Cardiac septum (tissue), 1 donor: ENCODE measurements at regions not wholly inside any gene's neighbourhood (a gene's known extent, or its start where the extent isn't known, plus 50 kb on each side); places are given as distances from the start of the nearest gene placed in this dataset.

ENCODE experiments used
- DNase-seq: peaks from one replicate; pipeline ENCODE4 v3.0.0-alpha.2; 2020; ENCODE audit warnings: low spot score
- intact Hi-C: fragments of 100-400 bp; cut with DNase I; formaldehyde crosslinking; loops from one replicate; pipeline ENCODE4 v1.14.0; 2022
- donor health status: DM: no; HTN: no; CAD: no.

GRCh38 chr3:170714562-170715535 lies 129.0 kb upstream of the SLC7A14 start:
- no peak for DNase-seq
- intact Hi-C loops, result no loop called here

- intact Hi-C loops, result no loop called here
These were observed 128.2 kb upstream of the SLC7A14 start for GRCh38 chr3:170714122-170714521.

DNA sequence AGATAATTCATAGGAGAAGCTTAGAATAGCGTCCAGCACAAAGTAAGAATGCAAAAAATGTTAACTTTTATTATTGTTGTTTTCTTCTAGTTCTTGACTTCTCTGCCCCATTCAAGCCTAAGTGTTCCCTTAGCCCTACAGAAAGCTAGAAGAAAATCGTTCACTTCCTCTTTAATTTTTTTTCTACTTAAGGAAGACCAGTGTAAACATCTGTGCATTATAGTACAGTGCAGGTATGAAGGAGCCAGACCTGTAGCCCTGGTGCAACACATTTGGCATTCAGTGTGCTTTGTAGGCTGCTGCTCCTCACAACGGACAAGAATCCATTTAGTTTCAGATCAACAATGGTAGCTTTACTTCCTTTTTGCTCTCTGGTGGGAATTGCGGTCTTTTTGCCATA lies 127.8 kb upstream of the SLC7A14 start:
- intact Hi-C loops, result no loop called here
- DNase-seq, result no peak

More at GRCh38 chr3:170714122-170714521, 128.2 kb upstream of the SLC7A14 start:
- no peak for DNase-seq

DNA sequence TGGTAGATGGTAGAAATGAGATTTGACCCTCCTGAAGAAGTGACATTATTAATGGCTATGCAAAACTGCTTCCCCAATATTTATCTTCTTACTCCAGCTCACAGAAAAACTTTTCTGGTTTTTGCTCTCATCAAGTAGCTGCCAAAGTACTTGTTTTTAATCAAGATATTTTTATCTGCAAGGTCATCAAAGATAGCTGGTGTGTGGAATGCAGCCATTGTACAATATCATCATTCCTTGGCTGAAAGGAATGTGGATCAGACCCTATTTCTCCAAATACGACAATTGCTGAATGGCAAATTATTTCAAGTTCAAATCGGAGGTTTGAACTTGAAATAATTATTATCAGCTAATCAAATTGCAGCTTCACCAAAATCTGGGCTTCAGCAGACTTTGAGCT lies 126.9 kb upstream of the SLC7A14 start:
- no peak for DNase-seq
- intact Hi-C loops, result no loop called here

GRCh38 chr3:170712336-170712735 lies 126.5 kb upstream of the SLC7A14 start:
- no peak for DNase-seq
- intact Hi-C loops, result no loop called here

DNA sequence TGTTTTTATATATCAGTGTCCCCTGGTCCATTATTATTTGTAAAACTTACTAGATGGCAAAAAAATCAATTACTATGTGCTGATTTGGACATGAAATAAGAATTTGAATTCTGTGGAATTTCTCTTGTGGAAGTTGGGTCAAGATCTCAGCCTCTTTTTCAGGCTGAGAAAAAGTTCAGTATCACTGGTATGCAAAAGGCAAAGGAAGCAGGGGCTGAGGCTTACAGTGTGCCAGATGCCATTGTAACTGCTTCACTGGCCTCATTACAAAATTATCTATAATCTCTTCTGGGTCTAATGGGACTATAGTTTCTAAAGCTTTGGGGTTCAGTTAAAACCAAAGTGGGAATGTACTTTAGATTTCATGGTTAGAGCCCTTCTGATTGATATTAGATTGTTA lies 125.9 kb upstream of the SLC7A14 start:
- intact Hi-C loops, result no loop called here

GRCh38 chr3:170709046-170709445 lies 123.2 kb upstream of the SLC7A14 start:
- intact Hi-C loops, result no loop called here
- no peak for DNase-seq

More for the DNA sequence above, 125.9 kb upstream of the SLC7A14 start:
- no peak for DNase-seq

DNA sequence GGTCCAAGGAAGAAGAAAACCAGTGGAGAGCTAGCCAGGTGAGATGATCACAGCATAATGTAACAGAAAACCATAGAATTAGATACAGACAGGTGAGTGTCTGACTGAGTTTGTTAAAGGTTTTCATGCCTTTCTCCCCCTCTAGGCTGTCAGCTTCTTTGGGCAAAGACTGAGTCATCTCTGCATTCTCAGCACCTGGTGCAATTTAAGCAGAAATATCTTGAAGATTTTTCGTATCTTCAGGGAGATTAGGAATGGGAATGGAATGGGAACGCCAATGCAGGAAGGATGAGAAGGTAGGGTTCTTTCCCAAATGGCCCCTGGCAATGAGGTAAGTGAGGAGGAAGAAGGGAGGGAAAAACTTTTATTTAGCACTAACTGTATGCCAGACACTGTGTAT lies 122.0 kb upstream of the SLC7A14 start:
- intact Hi-C loops, result no loop called here
- no peak for DNase-seq

- DNase-seq, result no peak
- intact Hi-C loops, result no loop called here
These were observed 119.3 kb upstream of the SLC7A14 start for GRCh38 chr3:170705131-170705530.

GRCh38 chr3:170703121-170703588 lies 117.3 kb upstream of the SLC7A14 start:
- no peak for DNase-seq
- intact Hi-C loops, result no loop called here

GRCh38 chr3:170701696-170702678 lies 116.1 kb upstream of the SLC7A14 start:
- DNase-seq, result no peak
- intact Hi-C loops, result no loop called here

DNA sequence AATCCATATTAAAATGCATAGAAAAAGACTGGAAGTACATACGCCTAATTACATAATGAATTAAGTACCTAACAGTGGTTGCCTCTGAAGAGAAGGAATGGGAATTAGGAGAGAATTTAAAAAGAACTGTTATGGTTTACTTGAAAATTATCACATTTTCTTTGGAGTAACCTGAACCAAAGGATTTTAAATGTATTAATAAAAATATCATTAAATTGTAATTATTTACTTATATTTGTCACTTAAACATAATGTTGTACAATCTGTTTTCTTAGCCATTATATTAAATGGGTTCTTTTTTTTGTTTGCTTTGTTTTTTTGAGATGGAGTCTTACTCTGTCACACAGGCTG lies 114.2 kb upstream of the SLC7A14 start:
- intact Hi-C loops, result no loop called here
- no peak for DNase-seq

GRCh38 chr3:170699158-170700053 lies 113.5 kb upstream of the SLC7A14 start:
- no peak for DNase-seq
- intact Hi-C loops, result no loop called here

DNA sequence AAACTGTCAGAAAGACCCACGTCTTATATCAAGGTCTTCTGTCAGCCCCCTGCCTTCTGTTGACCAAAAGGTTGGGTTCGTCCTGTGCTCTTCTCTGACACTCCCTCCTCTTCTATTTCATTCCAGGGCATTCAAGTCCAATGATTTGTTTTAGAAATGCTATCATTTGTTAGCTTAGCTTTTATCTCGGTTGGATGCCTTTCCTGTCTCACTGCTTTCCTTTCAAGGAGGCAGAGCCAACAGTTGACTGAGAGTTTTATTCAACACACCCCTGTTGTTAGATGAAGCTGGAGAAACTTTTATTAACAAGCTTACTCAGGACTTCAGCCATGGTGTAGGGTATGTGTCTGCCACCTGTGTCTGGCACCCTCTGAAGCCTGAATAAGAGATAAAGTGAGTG lies 112.0 kb upstream of the SLC7A14 start:
- intact Hi-C loops, result no loop called here

GRCh38 chr3:170697131-170697530 lies 111.3 kb upstream of the SLC7A14 start:
- intact Hi-C loops, result no loop called here
- no peak for DNase-seq

More for the DNA sequence above, 112.0 kb upstream of the SLC7A14 start:
- DNase-seq, result no peak

DNA sequence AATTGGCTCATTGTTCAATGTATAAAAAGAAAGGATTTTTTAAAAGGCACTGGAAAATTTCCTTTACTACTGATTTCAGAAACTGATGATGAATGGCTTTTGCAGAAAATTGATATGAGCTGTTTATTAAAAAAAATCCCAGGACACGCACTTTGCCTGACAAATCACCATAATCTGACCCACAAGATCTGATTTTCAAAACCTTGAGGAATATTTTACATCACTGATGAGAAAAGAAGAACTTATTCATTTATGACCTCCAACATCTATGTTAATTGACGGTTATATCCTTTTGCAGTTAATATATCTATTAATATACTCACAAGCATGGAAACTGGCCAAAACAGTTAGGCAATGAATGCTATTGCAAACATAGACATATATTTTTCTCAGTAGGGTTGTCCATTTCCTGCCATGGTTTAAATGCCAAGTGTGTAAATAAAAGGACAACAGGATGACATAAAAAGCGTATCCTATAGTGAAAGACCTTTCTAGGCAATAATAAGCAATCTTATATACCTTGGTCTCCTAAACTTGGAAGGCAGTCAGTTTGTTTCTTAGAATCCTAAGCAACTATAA lies 109.7 kb upstream of the SLC7A14 start:
- intact Hi-C loops, result no loop called here

DNA sequence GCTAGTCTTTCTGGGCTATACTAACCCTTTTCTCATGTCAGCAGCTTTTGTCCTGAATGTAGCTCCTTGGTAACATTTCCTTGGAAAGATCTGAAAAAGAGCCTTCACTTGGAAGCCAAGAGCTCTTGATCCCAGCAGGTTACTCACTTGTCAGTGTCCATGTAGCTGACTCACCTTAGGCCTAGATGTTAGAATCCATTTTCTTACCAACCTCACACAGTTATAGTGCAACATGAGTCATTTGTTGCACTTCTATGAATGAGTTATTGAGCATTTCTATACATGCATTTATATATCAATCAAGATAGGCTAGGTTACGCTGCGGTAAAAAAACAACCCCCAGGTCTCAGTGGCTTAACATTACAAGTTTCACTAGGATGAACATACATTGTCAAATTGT lies 106.8 kb upstream of the SLC7A14 start:
- no peak for DNase-seq
- intact Hi-C loops, result loop anchor here (5.0 kb wide), 1 partner anchor 140 kb away; no protein-coding TSS in a partner anchor

More for the DNA sequence above, 109.7 kb upstream of the SLC7A14 start:
- DNase-seq, result no peak

DNA sequence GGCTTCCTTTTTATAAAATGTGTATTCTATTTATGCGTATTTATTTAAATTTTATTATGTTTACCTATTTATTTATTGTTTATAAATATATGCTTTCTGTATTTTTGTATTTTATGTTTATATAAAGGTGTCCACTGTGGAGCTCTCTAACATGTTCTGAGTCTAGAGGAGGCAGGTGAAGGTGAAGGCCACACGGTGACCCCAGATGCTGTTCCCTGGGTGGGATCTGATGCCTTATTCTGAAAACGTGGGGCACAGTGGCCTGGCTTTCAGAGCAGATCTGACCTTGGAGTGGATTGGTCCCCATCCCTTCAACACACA lies 104.7 kb upstream of the SLC7A14 start:
- no peak for DNase-seq
- intact Hi-C loops, result loop anchor here (2.0 to 5.0 kb wide), 2 partner anchors 138 to 276 kb away; no protein-coding TSS in a partner anchor
